Spleen (tissue), 11 donors: ENCODE measurements at regions not wholly inside any gene's neighbourhood (a gene's known extent, or its start where the extent isn't known, plus 50 kb on each side); places are given as distances from the start of the nearest gene placed in this dataset.
"Not testable (repeated sequence)": the region's sequence is repeated elsewhere in the genome, so short reads cannot be mapped to it uniquely, and the experiment has no call there.

ENCODE experiments used
- DNase-seq: peaks from one replicate; pipeline ENCODE4 v3.0.0-alpha.2; 2020
- H3K27ac ChIP-seq, 8 donors: fragments of 200-600 bp; sonication (generic) in 7 of 8; 1 replicate in 4 of 8; 2 replicates in 4 of 8; pipeline versions ENCODE4 v1.5.0 to v1.8.0; 2016 to 2021; ENCODE audit warnings: inconsistent platforms in 4 of 8, mild to moderate bottlenecking in 4 of 8, moderate library complexity in 1 of 8
- H3K27me3 ChIP-seq, 7 donors: fragments of 200-600 bp; sonication (generic) in 6 of 7; replicated peaks in 1 of 7; 1 replicate in 4 of 7; 2 replicates in 3 of 7; pipeline versions ENCODE4 v1.5.0 to v1.8.0; 2016 to 2021; ENCODE audit warnings: inconsistent platforms in 3 of 7, mild to moderate bottlenecking in 1 of 7
- H3K36me3 ChIP-seq, 6 donors: fragments of 200-600 bp; sonication (generic) in 5 of 6; 1 replicate in 4 of 6; 2 replicates in 2 of 6; pipeline versions ENCODE4 v1.5.0 to v1.8.0; 2016 to 2021; ENCODE audit warnings: inconsistent platforms in 2 of 6
- H3K4me1 ChIP-seq, 6 donors: fragments of 200-600 bp; sonication (generic) in 5 of 6; 1 replicate in 3 of 6; 2 replicates in 3 of 6; pipeline versions ENCODE4 v1.5.0 to v1.8.0; 2016 to 2021; ENCODE audit warnings: inconsistent platforms in 3 of 6
- H3K4me3 ChIP-seq, 8 donors: fragments of 200-600 bp; sonication (generic) in 7 of 8; 1 replicate in 4 of 8; 2 replicates in 4 of 8; pipeline versions ENCODE4 v1.5.0 to v1.8.0; 2016 to 2021; ENCODE audit warnings: inconsistent platforms in 4 of 8, mild to moderate bottlenecking in 4 of 8, moderate library complexity in 2 of 8
- H3K9me3 ChIP-seq, 8 donors: fragments of 200-600 bp; sonication (generic) in 7 of 8; 1 replicate in 4 of 8; 2 replicates in 4 of 8; pipeline versions ENCODE4 v1.5.0 to v1.8.0; 2016 to 2021; ENCODE audit warnings: inconsistent platforms in 4 of 8
- CTCF ChIP-seq, 11 experiments: fragments of 200-600 bp in 7 of 11; fragments of 450-650 bp in 4 of 11; sonication (generic) in 4 of 11; IDR thresholded peaks in 8 of 11; conservative IDR thresholded peaks in 3 of 11; 1 replicate in 7 of 11; 2 replicates in 4 of 11; pipeline versions ENCODE4 v1.4.0 to v1.8.0; 2016 to 2021; ENCODE audit warnings: antibody characterized with exemption in 11 of 11, inconsistent platforms in 4 of 11, mild to moderate bottlenecking in 1 of 11
- POLR2A ChIP-seq, 3 donors: fragments of 450-650 bp; IDR thresholded peaks; one replicate each; pipeline ENCODE4 v1.5.1; 2017; ENCODE audit warnings: antibody characterized with exemption in 3 of 3, mild to moderate bottlenecking in 1 of 3
- POLR2AphosphoS5 ChIP-seq, 3 donors: sonication (generic); formaldehyde crosslinking; IDR thresholded peaks; one replicate each; pipeline ENCODE4 v1.5.1; 2017; ENCODE audit warnings: antibody characterized with exemption in 3 of 3
- WGBS, 5 donors: extraction: QIAGEN DNeasy Blood & Tissue Kit in 3 of 5; methylation state at CpG; one replicate each; pipeline versions ENCODE4 v1.1.5 to v1.1.7; 2013 to 2018; 5-methylcytosine and 5-hydroxymethylcytosine counted together
- intact Hi-C: fragments of 100-400 bp; cut with DNase I; formaldehyde crosslinking; loops from one replicate; pipeline ENCODE4 v1.15.0; 2023; ENCODE audit warnings: low total_unique reads
- donor health status: healthy with polysubstance abuse.
- donor health status: DM: no; HTN: no; CAD: no; lungs with moderate emphysema.
- donor health status: DM: no; HTN: no; CAD: no.
- donor health status: Bipolar disorder and iron deficiency.
- donor health status: healthy.
- donor health status: DM: no; HTN: no; CAD: no.
- donor health status: DM: yes; HTN: yes; CAD: no.

GRCh38 chr6:147689398-147689797, 180.9 kb downstream of the SAMD5 start:
- Histone ChIP-seq H3K27me3 (no peaks in the 10 kb centered on the region), H3K36me3 (no peaks in the 10 kb centered on the region), H3K4me3 (no peak overlapping the region), H3K27ac (no peak overlapping the region), H3K4me1 (no peaks in the 10 kb centered on the region), H3K9me3 (no peaks in the 10 kb centered on the region)
- TF ChIP-seq POLR2A (IDR thresholded peaks at IDR 0.05) (no peak), CTCF (IDR thresholded peaks at IDR 0.05 in 8 of 11, conservative IDR thresholded peaks at IDR 0.05 in 3 of 11) (no peak), POLR2AphosphoS5 (IDR thresholded peaks at IDR 0.05) (no peak)
- no peak for DNase-seq
- intact Hi-C loops = no loop called here

- H3K9me3 ChIP-seq = no peaks in the 10 kb centered on the region
- H3K27ac ChIP-seq = no peak overlapping the region
- TF ChIP-seq POLR2AphosphoS5 (IDR thresholded peaks at IDR 0.05) (no peak), POLR2A (IDR thresholded peaks at IDR 0.05) (no peak), CTCF (IDR thresholded peaks at IDR 0.05 in 8 of 11, conservative IDR thresholded peaks at IDR 0.05 in 3 of 11) (no peak)
- no peaks in the 10 kb centered on the region for H3K36me3 ChIP-seq
- H3K4me3 ChIP-seq = no peak overlapping the region
- 41 to 56% (median 54%) methylated on average over 2 of the region's 2 CpGs for WGBS, 5 donors
- no peak for DNase-seq
- intact Hi-C loops = no loop called here
- no peaks in the 10 kb centered on the region for H3K4me1 ChIP-seq
- no peaks in the 10 kb centered on the region for H3K27me3 ChIP-seq
Observed at GRCh38 chr6:147691446-147691845, 183.0 kb downstream of the SAMD5 start.

GRCh38 chr6:147693181-147693580, 184.7 kb downstream of the SAMD5 start:
- 81 to 90% (median 87%) methylated on average over 6 of the region's 6 CpGs for WGBS, 5 donors
- Histone ChIP-seq H3K4me1 (no peaks in the 10 kb centered on the region), H3K4me3 (no peak overlapping the region), H3K27me3 (no peaks in the 10 kb centered on the region), H3K36me3 (no peaks in the 10 kb centered on the region), H3K27ac (no peak overlapping the region), H3K9me3 (no peaks in the 10 kb centered on the region)
- intact Hi-C loops = no loop called here
- no peak for DNase-seq
- no peak for TF ChIP-seq POLR2AphosphoS5 (IDR thresholded peaks at IDR 0.05)
- TF ChIP-seq CTCF (IDR thresholded peaks at IDR 0.05 in 8 of 11, conservative IDR thresholded peaks at IDR 0.05 in 3 of 11) = no peak
- no peak for TF ChIP-seq POLR2A (IDR thresholded peaks at IDR 0.05)

- H3K4me1 ChIP-seq, H3K27me3 ChIP-seq, H3K27ac ChIP-seq, intact Hi-C loops, H3K9me3 ChIP-seq, H3K4me3 ChIP-seq, H3K36me3 ChIP-seq, DNase-seq: not testable (repeated sequence)
- WGBS, 5 donors = 82 to 95% (median 92%) methylated on average over 3 of the region's 3 CpGs
Observed at GRCh38 chr6:147694556-147694955, 186.1 kb downstream of the SAMD5 start.

- Histone ChIP-seq H3K9me3 (no peaks in the 10 kb centered on the region), H3K4me1 (peaks cover 0 to 8% (median 0%) of the 10 kb centered on the region in 6 donors), H3K36me3 (no peaks in the 10 kb centered on the region), H3K4me3 (no peak overlapping the region), H3K27me3 (no peaks in the 10 kb centered on the region), H3K27ac (no peak overlapping the region)
- intact Hi-C loops = no loop called here
- WGBS, 5 donors = 33 to 97% (median 86%) methylated on average over 1 of the region's 1 CpG
- DNase-seq = no peak
- TF ChIP-seq POLR2AphosphoS5 (IDR thresholded peaks at IDR 0.05) (no peak), POLR2A (IDR thresholded peaks at IDR 0.05) (no peak), CTCF (IDR thresholded peaks at IDR 0.05 in 8 of 11, conservative IDR thresholded peaks at IDR 0.05 in 3 of 11) (no peak)
Observed at GRCh38 chr6:147695819-147696218, 187.3 kb downstream of the SAMD5 start.
